SW 1271 (cell line): ENCODE measurements at regions not wholly inside any gene's neighbourhood (a gene's known extent, or its start where the extent isn't known, plus 50 kb on each side); places are given as distances from the start of the nearest gene placed in this dataset.

Experiments used
- DNase-seq, 2 experiments: peaks; one replicate each; lab custom pipeline; 2025; lab: John Stamatoyannopoulos, UW

DNA sequence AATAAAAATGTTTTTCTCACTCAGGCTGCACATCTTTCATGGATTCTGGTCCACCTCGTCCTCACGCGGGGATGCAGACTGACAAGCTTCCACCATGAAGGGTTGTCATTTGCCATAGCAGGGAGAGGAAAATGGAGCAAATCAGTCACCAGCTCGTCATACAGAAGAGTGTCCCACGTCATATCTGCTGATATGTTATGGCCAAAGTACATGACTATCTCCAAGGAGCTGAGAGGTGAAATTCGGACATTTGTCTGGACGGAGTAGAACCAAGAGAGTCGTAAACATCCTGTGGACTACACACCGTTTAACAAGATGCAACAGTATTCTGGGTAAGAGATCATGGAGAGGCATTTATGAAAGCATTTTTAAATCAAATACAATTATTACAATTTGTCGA is 75.3 kb upstream of the MYOCD start:
- no peak for DNase-seq

DNA sequence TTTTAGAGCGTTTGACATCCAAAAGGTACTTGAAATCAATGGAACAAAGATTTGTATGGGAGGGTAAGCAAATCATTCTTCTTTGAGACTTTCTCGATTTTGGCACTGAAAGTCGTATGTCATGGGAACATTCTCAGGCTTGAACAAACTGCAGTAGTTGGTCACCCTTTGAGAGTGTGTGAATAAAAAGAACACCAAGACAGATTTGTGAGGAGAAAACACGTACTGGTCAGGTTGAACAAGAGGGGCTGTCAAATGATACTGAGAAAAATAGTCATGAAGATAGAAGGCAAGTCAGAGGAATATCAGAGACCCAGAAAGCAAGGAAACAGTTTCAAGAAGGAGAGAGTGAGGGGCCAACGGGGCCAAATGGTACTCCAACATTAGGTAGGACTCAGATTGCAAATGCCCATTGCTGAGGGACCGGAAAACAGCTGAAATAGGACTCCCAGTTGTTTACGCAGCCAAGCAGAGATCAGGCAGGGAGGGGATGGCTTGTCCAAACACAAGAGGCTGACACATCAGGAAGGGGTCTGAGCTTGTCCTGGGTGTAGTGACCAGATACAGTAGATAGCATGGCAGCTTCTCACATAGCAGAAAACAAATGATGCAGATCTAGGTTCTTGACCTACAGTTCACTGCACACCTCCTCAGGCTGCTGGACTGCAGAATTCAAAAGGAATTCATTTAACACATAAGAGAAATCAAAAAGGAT is 74.5 kb upstream of the MYOCD start:
- no peak for DNase-seq

DNA sequence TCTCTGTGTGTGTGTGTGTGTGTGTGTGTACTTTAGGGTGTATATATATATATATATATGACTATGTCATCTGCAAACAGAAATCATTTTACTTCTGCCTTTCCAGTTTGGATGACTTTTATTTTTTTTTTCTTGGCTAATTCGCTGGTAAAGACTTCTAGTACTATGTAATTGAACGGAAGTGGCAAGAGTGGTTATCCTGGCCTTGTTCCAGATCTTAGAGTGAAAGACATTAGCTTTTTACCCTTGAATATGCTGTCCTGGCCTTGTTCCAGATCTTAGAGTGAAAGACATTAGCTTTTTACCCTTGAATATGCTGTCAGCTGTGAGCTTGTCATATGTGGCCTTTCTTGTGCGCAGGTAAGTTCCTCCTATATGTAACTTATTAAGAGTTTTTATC is 72.7 kb upstream of the MYOCD start:
- no peak for DNase-seq

DNA sequence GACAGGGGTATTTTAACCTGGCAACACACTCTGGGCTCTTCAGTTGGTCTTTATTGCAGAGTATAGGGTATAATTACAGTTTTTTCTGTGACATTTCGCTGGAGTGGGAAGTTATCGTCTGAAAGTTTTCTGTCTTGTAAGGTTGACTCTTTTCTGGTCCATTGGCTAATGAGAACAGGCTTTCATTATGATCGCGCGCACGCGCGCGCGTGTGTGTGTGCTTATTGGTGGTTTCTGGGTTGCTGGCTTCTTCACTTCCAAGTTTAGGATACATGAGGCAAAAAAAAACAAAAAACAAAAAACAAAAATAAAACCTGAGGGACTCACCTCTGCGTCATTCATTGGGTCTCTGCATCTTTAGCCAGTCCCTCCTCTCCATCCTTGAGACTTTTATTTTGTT is 68.7 kb upstream of the MYOCD start:
- DNase-seq = no peak

DNA sequence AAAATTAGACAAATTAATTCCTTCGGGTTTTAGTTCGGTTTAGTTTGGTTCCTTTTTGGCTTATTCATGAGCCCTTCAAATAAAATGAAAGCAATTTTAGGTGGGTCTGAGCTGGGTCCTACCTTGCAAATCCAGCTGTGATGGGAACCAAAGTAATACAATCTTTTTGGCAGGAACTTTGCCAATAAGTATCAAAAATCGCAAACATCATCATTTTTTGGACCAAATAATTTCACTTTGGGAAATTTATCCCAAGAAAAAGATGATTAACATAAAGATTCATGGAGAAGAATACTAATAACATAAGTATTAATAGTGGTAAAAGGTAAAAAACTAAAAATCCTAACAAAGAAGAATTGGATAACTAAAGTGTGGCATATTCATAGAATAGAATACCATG is 67.8 kb upstream of the MYOCD start:
- no peak for DNase-seq

DNA sequence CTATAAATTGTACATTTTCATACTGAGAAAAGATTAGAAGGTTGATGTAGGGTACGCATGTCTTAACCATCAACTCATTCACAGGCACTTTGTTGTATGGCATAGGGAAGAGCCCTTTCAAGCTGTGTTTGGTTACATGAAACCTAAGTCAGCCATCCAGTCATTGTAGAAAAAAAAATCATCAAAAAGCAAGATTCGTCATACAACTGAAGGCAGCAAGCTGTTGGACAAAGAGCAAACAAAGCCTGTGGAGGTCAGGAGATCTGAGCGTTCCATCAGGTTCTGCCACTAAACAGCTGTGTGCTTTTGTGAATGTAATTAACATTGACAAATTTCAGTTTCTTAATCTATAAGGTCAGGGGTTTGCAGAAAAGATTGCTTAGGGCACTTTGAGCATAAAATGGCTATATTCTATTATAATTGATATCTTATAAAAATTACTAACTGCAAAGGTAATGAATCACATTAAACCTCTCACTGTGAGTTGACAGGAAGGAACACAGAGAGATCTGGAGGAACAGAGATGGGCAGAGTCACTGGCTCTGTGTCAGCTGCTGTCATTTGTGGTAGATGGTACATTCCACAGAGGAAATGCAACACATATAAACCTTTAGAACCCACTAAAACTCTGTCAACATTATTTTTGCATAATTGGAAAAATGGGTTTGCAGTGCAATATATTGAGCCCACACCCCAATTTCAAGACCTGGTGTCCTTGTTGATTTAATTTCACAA is 66.3 kb upstream of the MYOCD start:
- no peak for DNase-seq

DNA sequence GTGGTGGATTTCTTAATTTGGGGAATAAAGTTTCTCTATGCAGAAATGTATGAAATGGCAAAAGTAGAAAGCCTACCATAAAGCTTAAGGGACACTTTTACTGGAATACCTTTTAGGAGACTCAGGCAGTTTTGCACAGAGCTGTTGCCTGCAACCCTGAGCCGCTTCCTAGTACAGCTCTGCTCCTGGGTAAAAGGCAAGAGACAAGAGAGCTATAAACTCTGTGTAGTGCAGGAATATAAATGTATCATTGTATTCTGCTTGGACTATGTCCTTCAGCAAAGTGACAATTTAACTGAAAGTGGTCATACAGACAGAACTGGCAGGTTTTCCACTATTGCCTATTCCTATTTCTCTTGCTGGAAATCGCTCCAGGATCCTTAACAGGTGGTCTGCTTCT is 65.3 kb upstream of the MYOCD start:
- no peak for DNase-seq

DNA sequence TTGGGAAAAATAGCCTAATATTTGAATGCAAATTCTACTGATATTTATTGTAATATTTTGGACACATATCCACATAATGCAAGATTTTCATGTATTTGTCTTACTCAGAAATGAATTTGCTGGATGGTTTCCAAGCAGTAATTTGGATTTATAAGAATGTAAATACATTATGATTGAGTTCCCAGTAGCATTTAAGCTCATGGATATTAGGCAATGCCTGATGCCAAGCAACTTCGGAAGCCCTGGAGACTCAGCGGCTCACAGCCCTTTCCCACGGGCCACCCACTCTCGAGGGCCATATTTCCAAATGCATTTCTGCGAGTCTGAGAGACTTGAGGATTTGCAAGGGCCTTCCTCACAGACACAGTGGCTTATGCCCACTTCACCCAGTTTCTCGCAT is 62.1 kb upstream of the MYOCD start:
- DNase-seq = no peak

DNA sequence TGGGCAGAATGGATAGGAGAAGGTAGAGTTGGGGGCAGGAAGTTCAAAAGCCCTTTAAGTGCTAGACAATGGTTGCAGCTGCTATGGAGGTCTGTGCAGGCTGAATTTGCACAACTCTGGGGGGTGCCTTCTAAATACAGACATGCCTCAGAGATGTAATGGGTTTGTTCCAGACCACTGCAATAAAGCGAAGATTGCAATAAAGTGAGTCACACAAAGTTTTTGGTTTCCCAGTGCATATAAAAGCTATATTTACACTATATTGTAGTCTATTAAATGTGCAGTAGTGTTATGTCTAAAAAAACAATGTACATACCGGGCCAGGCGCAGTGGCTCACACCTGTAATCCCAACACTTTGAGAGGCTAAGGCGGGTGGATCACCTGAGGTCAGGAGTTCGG is 60.5 kb upstream of the MYOCD start:
- DNase-seq = no peak

DNA sequence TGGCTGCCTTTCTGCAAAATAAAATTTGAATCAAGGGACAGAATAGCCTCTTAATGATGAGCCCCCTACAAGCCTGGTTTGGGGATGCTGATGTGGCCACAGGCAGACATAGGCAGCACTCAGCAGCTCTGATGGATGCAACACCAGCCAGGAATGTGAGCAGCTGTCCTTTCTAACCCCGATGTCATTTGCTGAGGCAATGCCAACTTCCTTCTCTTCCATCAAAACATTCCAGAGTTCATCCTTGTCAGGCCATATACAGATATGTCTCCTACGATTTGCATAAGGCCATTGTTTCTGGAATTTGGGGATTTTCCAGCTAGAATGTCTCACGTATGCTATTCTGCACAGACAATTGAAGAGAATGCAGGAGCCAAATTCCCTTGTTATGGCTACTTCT is 52.1 kb upstream of the MYOCD start:
- no peak for DNase-seq
